Tibial nerve (tissue), 4 donors: ENCODE measurements at regions not wholly inside any gene's neighbourhood (a gene's known extent, or its start where the extent isn't known, plus 50 kb on each side); places are given as distances from the start of the nearest gene placed in this dataset.

ENCODE experiments used
- DNase-seq, 2 donors: peaks; one replicate each; pipeline ENCODE4 v3.0.0-alpha.2; 2019; ENCODE audit warnings: low spot score in 2 of 2
- H3K27ac ChIP-seq, 4 donors: fragments of 200-600 bp; sonication (generic) in 3 of 4; one replicate each; pipeline ENCODE4 v1.5.1; 2017 to 2019; ENCODE audit warnings: mild to moderate bottlenecking in 1 of 4
- H3K27me3 ChIP-seq, 2 donors: fragments of 200-600 bp; sonication (generic) in 1 of 2; one replicate each; pipeline versions ENCODE4 v1.5.1 to v1.6.0; 2017 to 2019
- H3K36me3 ChIP-seq, 3 donors: fragments of 200-600 bp; sonication (generic); one replicate each; pipeline ENCODE4 v1.5.1; 2018 to 2019
- H3K4me1 ChIP-seq, 4 donors: fragments of 200-600 bp; sonication (generic) in 3 of 4; one replicate each; pipeline ENCODE4 v1.5.1; 2017 to 2019
- H3K4me3 ChIP-seq, 4 donors: fragments of 200-600 bp; sonication (generic) in 3 of 4; one replicate each; pipeline ENCODE4 v1.5.1; 2017 to 2019; ENCODE audit warnings: mild to moderate bottlenecking in 1 of 4, moderate library complexity in 1 of 4
- H3K9me3 ChIP-seq, 4 donors: fragments of 200-600 bp; sonication (generic) in 3 of 4; one replicate each; pipeline ENCODE4 v1.5.1; 2017 to 2019
- CTCF ChIP-seq, 5 experiments: fragments of 200-600 bp in 3 of 5; fragments of 450-650 bp in 2 of 5; sonication (generic) in 3 of 5; IDR thresholded peaks; one replicate each; pipeline ENCODE4 v1.5.1; 2016 to 2019; ENCODE audit warnings: antibody characterized with exemption in 5 of 5, mild to moderate bottlenecking in 3 of 5, moderate library complexity in 2 of 5
- WGBS, 2 donors: methylation state at CpG; one replicate each; pipeline ENCODE4 v1.1.5; 2018; 5-methylcytosine and 5-hydroxymethylcytosine counted together

GRCh38 chr14:38309522-38310277 is 53.8 kb upstream of the CLEC14A start:
- Histone ChIP-seq H3K36me3 (no peaks in the 10 kb centered on the region), H3K4me3 (no peak overlapping the region), H3K27me3 (no peaks in the 10 kb centered on the region), H3K9me3 (peaks cover 0 to 2% (median 0%) of the 10 kb centered on the region in 4 donors), H3K27ac (no peak overlapping the region), H3K4me1 (no peaks in the 10 kb centered on the region)
- no peak for DNase-seq
- WGBS, 2 donors: 74% methylated on average over 5 of the region's 5 CpGs
- no peak for TF ChIP-seq CTCF (IDR thresholded peaks at IDR 0.05)
